OCI-LY3 (cell line): ENCODE measurements at regions not wholly inside any gene's neighbourhood (a gene's known extent, or its start where the extent isn't known, plus 50 kb on each side); places are given as distances from the start of the nearest gene placed in this dataset.

ENCODE experiments used
- H2AFZ ChIP-seq: fragments of 200-600, 300-600 bp; shearing (Covaris generic); 2 replicates; pipeline ENCODE4 v1.6.0; 2014; ENCODE audit warnings: antibody characterized with exemption, low read depth, low read length
- H3K27ac ChIP-seq: fragments of 200-600, 300-600 bp; sonication (generic); 2 replicates; pipeline ENCODE4 v1.5.1; 2014; ENCODE audit warnings: mild to moderate bottlenecking, low read length, moderate library complexity, mixed read lengths
- H3K27me3 ChIP-seq: fragments of 200-600, 300-600 bp; sonication (generic); 2 replicates; pipeline ENCODE4 v1.6.1; 2014; ENCODE audit warnings: low read depth, low read length, mixed read lengths
- H3K36me3 ChIP-seq: fragments of 200-600, 300-600 bp; sonication (generic); replicated peaks from 2 replicates; pipeline ENCODE3; 2014; ENCODE audit warnings: low read depth, low read length, mixed read lengths
- H3K4me1 ChIP-seq: fragments of 300-600, 200-600 bp; sonication (generic); 2 replicates; pipeline ENCODE4 v1.6.1; 2014; ENCODE audit warnings: low read length, mixed read lengths
- H3K4me2 ChIP-seq: fragments of 200-600, 300-600 bp; sonication (generic); 2 replicates; pipeline ENCODE4 v1.6.1; 2014; ENCODE audit warnings: low read length, mixed read lengths
- H3K4me3 ChIP-seq: fragments of 300-600, 200-600 bp; sonication (generic); 2 replicates; pipeline ENCODE4 v1.5.1; 2014; ENCODE audit warnings: antibody characterized with exemption, mild to moderate bottlenecking, low read length, moderate library complexity
- H3K79me2 ChIP-seq: fragments of 300-600, 200-600 bp; shearing (Covaris generic); 2 replicates; pipeline ENCODE4 v1.6.1; 2014; ENCODE audit warnings: mild to moderate bottlenecking, low read length, mixed read lengths
- H3K9ac ChIP-seq: fragments of 300-600, 200-600 bp; shearing (Covaris generic); 2 replicates; pipeline ENCODE4 v1.6.0; 2014; ENCODE audit warnings: mild to moderate bottlenecking, low read length, moderate library complexity
- H3K9me3 ChIP-seq: fragments of 200-600, 300-600 bp; shearing (Covaris generic); 2 replicates; pipeline ENCODE4 v1.6.1; 2014; ENCODE audit warnings: low read length, mixed read lengths; ENCODE audit not compliant: insufficient read depth
- H4K20me1 ChIP-seq: fragments of 200-600, 300-600 bp; sonication (generic); 2 replicates; pipeline ENCODE4 v1.6.1; 2016; ENCODE audit warnings: low read length, mixed read lengths; ENCODE audit not compliant: insufficient read depth
- CTCF ChIP-seq: fragments of 200-600, 300-600 bp; sonication (generic); IDR thresholded peaks from 2 replicates; pipeline ENCODE4 v1.5.1; 2014; ENCODE audit warnings: antibody characterized with exemption, low read length, low read depth
- EZH2phosphoT487 ChIP-seq: fragments of 200-600 bp; shearing (Covaris generic); IDR thresholded peaks from 2 replicates; pipeline ENCODE4 v1.6.1; 2018; ENCODE audit warnings: antibody characterized with exemption, mixed run types, low read depth

- H4K20me1 ChIP-seq: no peaks in the 10 kb centered on the region
- H3K4me3 ChIP-seq: no peak overlapping the region
- no peak overlapping the region for H3K9ac ChIP-seq
- no peaks in the 10 kb centered on the region for H3K27me3 ChIP-seq
- TF ChIP-seq CTCF (no peak), EZH2phosphoT487 (no peak)
- no peaks in the 10 kb centered on the region for H3K36me3 ChIP-seq
- H3K9me3 ChIP-seq: no peaks in the 10 kb centered on the region
- H3K27ac ChIP-seq: no peak overlapping the region
- H2AFZ ChIP-seq: no peak overlapping the region
- no peak overlapping the region for H3K4me2 ChIP-seq
- H3K4me1 ChIP-seq: no peaks in the 10 kb centered on the region
- no peaks in the 10 kb centered on the region for H3K79me2 ChIP-seq
Observed at GRCh38 chr3:110664148-110664547, 407.5 kb upstream of the NECTIN3 start.

GRCh38 chr3:110666495-110666894 lies 405.1 kb upstream of the NECTIN3 start:
- H3K4me3 ChIP-seq: no peak overlapping the region
- H3K9me3 ChIP-seq: no peaks in the 10 kb centered on the region
- H3K27me3 ChIP-seq: no peaks in the 10 kb centered on the region
- no peak for TF ChIP-seq EZH2phosphoT487
- no peak for TF ChIP-seq CTCF
- H3K79me2 ChIP-seq: no peaks in the 10 kb centered on the region
- H3K4me1 ChIP-seq: no peaks in the 10 kb centered on the region
- H3K27ac ChIP-seq: no peak overlapping the region
- no peaks in the 10 kb centered on the region for H4K20me1 ChIP-seq
- H3K36me3 ChIP-seq: no peaks in the 10 kb centered on the region
- no peak overlapping the region for H3K4me2 ChIP-seq
- H2AFZ ChIP-seq: no peak overlapping the region
- H3K9ac ChIP-seq: no peak overlapping the region

- no peaks in the 10 kb centered on the region for H3K27me3 ChIP-seq
- H3K4me1 ChIP-seq: no peaks in the 10 kb centered on the region
- H3K9me3 ChIP-seq: no peaks in the 10 kb centered on the region
- H3K4me3 ChIP-seq: no peak overlapping the region
- no peaks in the 10 kb centered on the region for H3K36me3 ChIP-seq
- H3K79me2 ChIP-seq: no peaks in the 10 kb centered on the region
- no peak overlapping the region for H3K4me2 ChIP-seq
- H3K27ac ChIP-seq: no peak overlapping the region
- H4K20me1 ChIP-seq: no peaks in the 10 kb centered on the region
- H2AFZ ChIP-seq: no peak overlapping the region
- H3K9ac ChIP-seq: no peak overlapping the region
- TF ChIP-seq CTCF (no peak), EZH2phosphoT487 (no peak)
Observed at GRCh38 chr3:110667216-110667615, 404.4 kb upstream of the NECTIN3 start.

- Histone ChIP-seq H2AFZ (no peak overlapping the region), H3K79me2 (no peaks in the 10 kb centered on the region), H3K4me2 (no peak overlapping the region), H4K20me1 (no peaks in the 10 kb centered on the region), H3K36me3 (no peaks in the 10 kb centered on the region), H3K27ac (no peak overlapping the region), H3K9ac (no peak overlapping the region), H3K4me3 (no peak overlapping the region), H3K4me1 (no peaks in the 10 kb centered on the region), H3K9me3 (no peaks in the 10 kb centered on the region), H3K27me3 (no peaks in the 10 kb centered on the region)
- no peak for TF ChIP-seq CTCF
- TF ChIP-seq EZH2phosphoT487: no peak
Observed at GRCh38 chr3:110670407-110670806, 401.2 kb upstream of the NECTIN3 start.
